Astrocyte (in vitro differentiated cells and primary cell): ENCODE measurements at regions not wholly inside any gene's neighbourhood (a gene's known extent, or its start where the extent isn't known, plus 50 kb on each side); places are given as distances from the start of the nearest gene placed in this dataset.

Experiments
- DNase-seq: peaks from one replicate; pipeline ENCODE4 v3.0.0-alpha.2; 2010; ENCODE audit warnings: low read depth
- FAIRE-seq: peaks from 2 replicates; lab custom pipeline; 2011; peaks lifted over from hg19 to GRCh38; lab: Jason Lieb, UNC
- H2AFZ ChIP-seq: 2 replicates; pipeline ENCODE4 v1.6.0; 2012; ENCODE audit warnings: low read depth, low read length, inconsistent platforms
- H3K27ac ChIP-seq: 2 replicates; pipeline ENCODE4 v1.5.1; 2011; ENCODE audit warnings: low read depth, low read length, inconsistent platforms
- H3K27me3 ChIP-seq: 2 replicates; pipeline ENCODE4 v1.6.0; 2011; ENCODE audit warnings: low read length, inconsistent platforms; ENCODE audit not compliant: insufficient read depth
- H3K36me3 ChIP-seq: 2 replicates; pipeline ENCODE4 v1.5.1; 2011; ENCODE audit warnings: low read length, inconsistent platforms; ENCODE audit not compliant: insufficient read depth
- H3K4me1 ChIP-seq: 2 replicates; pipeline ENCODE4 v1.5.1; 2011; ENCODE audit warnings: low read length, inconsistent platforms; ENCODE audit not compliant: insufficient read depth
- H3K4me2 ChIP-seq: 2 replicates; pipeline ENCODE4 v1.6.0; 2012; ENCODE audit warnings: low read length, inconsistent platforms
- H3K4me3 ChIP-seq: 2 replicates; pipeline ENCODE4 v1.5.1; 2011; ENCODE audit warnings: low read depth, mild to moderate bottlenecking, low read length, inconsistent platforms; ENCODE audit not compliant: insufficient read depth
- H3K79me2 ChIP-seq: 2 replicates; pipeline ENCODE4 v1.6.0; 2012; ENCODE audit warnings: mild to moderate bottlenecking, low read length, inconsistent platforms; ENCODE audit not compliant: insufficient read depth
- H3K9ac ChIP-seq: 2 replicates; pipeline ENCODE4 v1.6.0; 2012; ENCODE audit warnings: mild to moderate bottlenecking, low read length, inconsistent platforms
- H3K9me3 ChIP-seq: 2 replicates; pipeline ENCODE4 v1.5.1; 2012; ENCODE audit warnings: low read depth, mild to moderate bottlenecking, low read length, inconsistent platforms; ENCODE audit not compliant: insufficient read depth
- H4K20me1 ChIP-seq: 2 replicates; pipeline ENCODE4 v1.6.0; 2012; ENCODE audit warnings: low read length, inconsistent platforms; ENCODE audit not compliant: insufficient read depth
- H3K27ac Mint-ChIP-seq: one replicate; pipeline ENCODE4 v1.8.0; 2021; ENCODE audit warnings: mild to moderate bottlenecking, mixed read lengths; ENCODE audit not compliant: unreplicated experiment
- H3K27me3 Mint-ChIP-seq: one replicate; pipeline ENCODE4 v1.8.0; 2021; ENCODE audit warnings: low read depth, mixed read lengths; ENCODE audit not compliant: unreplicated experiment
- H3K36me3 Mint-ChIP-seq: one replicate; pipeline ENCODE4 v1.8.0; 2021; ENCODE audit warnings: low read depth, mixed read lengths; ENCODE audit not compliant: unreplicated experiment
- H3K4me1 Mint-ChIP-seq: one replicate; pipeline ENCODE4 v1.8.0; 2021; ENCODE audit warnings: low read depth, mixed read lengths; ENCODE audit not compliant: unreplicated experiment
- H3K4me3 Mint-ChIP-seq: one replicate; pipeline ENCODE4 v1.8.0; 2021; ENCODE audit warnings: mild to moderate bottlenecking, moderate library complexity, mixed read lengths; ENCODE audit not compliant: unreplicated experiment
- H3K9me3 Mint-ChIP-seq: one replicate; pipeline ENCODE4 v1.8.0; 2021; ENCODE audit warnings: mild to moderate bottlenecking, mixed read lengths; ENCODE audit not compliant: unreplicated experiment
- EZH2 ChIP-seq: IDR thresholded peaks from 2 replicates; pipeline ENCODE4 v1.6.1; 2012; ENCODE audit warnings: mild to moderate bottlenecking, low read length, inconsistent platforms; ENCODE audit not compliant: insufficient read depth
- TF ChIP-seq, protein P1 (sequence below): IDR thresholded peaks from 2 replicates; pipeline ENCODE4 v1.5.1; 2011; ENCODE audit warnings: low read depth, mild to moderate bottlenecking, inconsistent platforms, low read length, moderate library complexity; ENCODE audit not compliant: insufficient read depth

DNA sequence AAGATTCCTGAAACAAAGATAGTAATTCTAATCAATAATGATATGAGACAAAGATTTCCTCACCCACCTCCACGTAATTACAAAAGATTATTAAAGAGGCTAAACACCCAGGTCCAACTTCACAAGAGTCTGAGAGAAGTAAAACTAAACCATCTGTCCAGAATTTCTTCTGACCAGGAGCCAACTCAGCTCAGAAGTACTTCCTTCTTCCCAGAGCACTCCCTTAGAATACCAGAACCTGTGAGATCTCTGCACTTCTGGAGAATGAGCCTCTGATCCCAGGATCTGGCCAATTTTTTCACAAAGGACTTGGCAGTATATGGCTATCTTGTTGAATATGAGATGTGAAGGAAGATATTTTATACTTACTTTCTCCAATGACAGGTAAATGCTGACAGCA, 120.6 kb upstream of the PALMD start:
- no peak overlapping the region for H3K27ac Mint-ChIP-seq
- Histone ChIP-seq H3K4me3 (no peak overlapping the region), H3K9ac (no peak overlapping the region), H3K27me3 (no peaks in the 10 kb centered on the region), H3K79me2 (no peaks in the 10 kb centered on the region), H4K20me1 (no peaks in the 10 kb centered on the region), H3K36me3 (no peaks in the 10 kb centered on the region), H3K27ac (no peak overlapping the region), H2AFZ (no peak overlapping the region), H3K4me1 (no peaks in the 10 kb centered on the region), H3K4me2 (no peak overlapping the region), H3K9me3 (no peaks in the 10 kb centered on the region)
- DNase-seq, result no peak
- peaks cover 2% of the 10 kb centered on the region for H3K9me3 Mint-ChIP-seq
- TF ChIP-seq, protein P1, sequence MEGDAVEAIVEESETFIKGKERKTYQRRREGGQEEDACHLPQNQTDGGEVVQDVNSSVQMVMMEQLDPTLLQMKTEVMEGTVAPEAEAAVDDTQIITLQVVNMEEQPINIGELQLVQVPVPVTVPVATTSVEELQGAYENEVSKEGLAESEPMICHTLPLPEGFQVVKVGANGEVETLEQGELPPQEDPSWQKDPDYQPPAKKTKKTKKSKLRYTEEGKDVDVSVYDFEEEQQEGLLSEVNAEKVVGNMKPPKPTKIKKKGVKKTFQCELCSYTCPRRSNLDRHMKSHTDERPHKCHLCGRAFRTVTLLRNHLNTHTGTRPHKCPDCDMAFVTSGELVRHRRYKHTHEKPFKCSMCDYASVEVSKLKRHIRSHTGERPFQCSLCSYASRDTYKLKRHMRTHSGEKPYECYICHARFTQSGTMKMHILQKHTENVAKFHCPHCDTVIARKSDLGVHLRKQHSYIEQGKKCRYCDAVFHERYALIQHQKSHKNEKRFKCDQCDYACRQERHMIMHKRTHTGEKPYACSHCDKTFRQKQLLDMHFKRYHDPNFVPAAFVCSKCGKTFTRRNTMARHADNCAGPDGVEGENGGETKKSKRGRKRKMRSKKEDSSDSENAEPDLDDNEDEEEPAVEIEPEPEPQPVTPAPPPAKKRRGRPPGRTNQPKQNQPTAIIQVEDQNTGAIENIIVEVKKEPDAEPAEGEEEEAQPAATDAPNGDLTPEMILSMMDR, result no peak
- TF ChIP-seq EZH2, result no peak
- no peaks in the 10 kb centered on the region for H3K27me3 Mint-ChIP-seq
- H3K4me1 Mint-ChIP-seq, result no peaks in the 10 kb centered on the region
- FAIRE-seq, result no peak
- H3K36me3 Mint-ChIP-seq, result no peaks in the 10 kb centered on the region
- H3K4me3 Mint-ChIP-seq, result no peak overlapping the region

DNA sequence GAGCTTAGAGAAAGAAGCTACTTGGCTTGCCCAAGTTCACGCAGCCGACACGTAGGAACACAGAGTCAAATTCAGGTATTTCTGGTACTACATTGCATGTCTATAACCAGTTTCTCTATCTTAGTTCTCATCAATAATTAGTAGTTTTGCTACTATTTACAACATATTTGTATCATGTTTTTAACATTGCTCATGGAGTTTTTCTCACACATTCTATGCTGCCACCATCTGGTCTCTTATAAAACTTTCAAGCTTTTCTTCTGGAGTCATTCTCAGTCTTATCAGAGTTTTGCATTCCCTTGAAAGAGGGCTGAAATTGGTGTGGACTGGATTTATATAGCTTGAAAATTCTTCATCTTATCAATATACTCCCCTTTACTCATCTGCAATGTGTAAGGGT, 118.8 kb upstream of the PALMD start:
- no peak overlapping the region for H3K9ac ChIP-seq
- no peak overlapping the region for H3K27ac ChIP-seq
- H3K4me1 Mint-ChIP-seq, result no peaks in the 10 kb centered on the region
- no peak overlapping the region for H2AFZ ChIP-seq
- no peaks in the 10 kb centered on the region for H3K36me3 ChIP-seq
- no peak overlapping the region for H3K4me2 ChIP-seq
- TF ChIP-seq EZH2, result no peak
- TF ChIP-seq, protein P1, result peak; percentile 37
- no peaks in the 10 kb centered on the region for H4K20me1 ChIP-seq
- H3K27me3 Mint-ChIP-seq, result no peaks in the 10 kb centered on the region
- no peaks in the 10 kb centered on the region for H3K27me3 ChIP-seq
- DNase-seq, result no peak
- no peak overlapping the region for H3K27ac Mint-ChIP-seq
- H3K9me3 Mint-ChIP-seq, result no peaks in the 10 kb centered on the region
- no peaks in the 10 kb centered on the region for H3K79me2 ChIP-seq
- H3K36me3 Mint-ChIP-seq, result no peaks in the 10 kb centered on the region
- no peaks in the 10 kb centered on the region for H3K4me1 ChIP-seq
- no peak for FAIRE-seq
- no peak overlapping the region for H3K4me3 Mint-ChIP-seq
- no peak overlapping the region for H3K4me3 ChIP-seq
- no peaks in the 10 kb centered on the region for H3K9me3 ChIP-seq

GRCh38 chr1:99527545-99527944, 118.4 kb upstream of the PALMD start:
- Mint-ChIP-seq H3K9me3 (no peaks in the 10 kb centered on the region), H3K4me1 (no peaks in the 10 kb centered on the region), H3K36me3 (no peaks in the 10 kb centered on the region), H3K27ac (no peak overlapping the region), H3K27me3 (no peaks in the 10 kb centered on the region), H3K4me3 (no peak overlapping the region)
- Histone ChIP-seq H3K4me2 (no peak overlapping the region), H3K27ac (no peak overlapping the region), H2AFZ (no peak overlapping the region), H3K36me3 (no peaks in the 10 kb centered on the region), H3K79me2 (no peaks in the 10 kb centered on the region), H3K27me3 (no peaks in the 10 kb centered on the region), H3K9me3 (no peaks in the 10 kb centered on the region), H3K9ac (no peak overlapping the region), H4K20me1 (no peaks in the 10 kb centered on the region), H3K4me3 (no peak overlapping the region), H3K4me1 (no peaks in the 10 kb centered on the region)
- TF ChIP-seq, protein P1, result no peak
- TF ChIP-seq EZH2, result no peak
- no peak for FAIRE-seq
- no peak for DNase-seq
